Suppressor macrophage treated with lipopolysaccharide for 4 hours (primary cell): ENCODE measurements at regions not wholly inside any gene's neighbourhood (a gene's known extent, or its start where the extent isn't known, plus 50 kb on each side); places are given as distances from the start of the nearest gene placed in this dataset.

ENCODE experiments used
- DNase-seq: peaks from one replicate; pipeline ENCODE4 v3.0.0-alpha.2; 2020

DNA sequence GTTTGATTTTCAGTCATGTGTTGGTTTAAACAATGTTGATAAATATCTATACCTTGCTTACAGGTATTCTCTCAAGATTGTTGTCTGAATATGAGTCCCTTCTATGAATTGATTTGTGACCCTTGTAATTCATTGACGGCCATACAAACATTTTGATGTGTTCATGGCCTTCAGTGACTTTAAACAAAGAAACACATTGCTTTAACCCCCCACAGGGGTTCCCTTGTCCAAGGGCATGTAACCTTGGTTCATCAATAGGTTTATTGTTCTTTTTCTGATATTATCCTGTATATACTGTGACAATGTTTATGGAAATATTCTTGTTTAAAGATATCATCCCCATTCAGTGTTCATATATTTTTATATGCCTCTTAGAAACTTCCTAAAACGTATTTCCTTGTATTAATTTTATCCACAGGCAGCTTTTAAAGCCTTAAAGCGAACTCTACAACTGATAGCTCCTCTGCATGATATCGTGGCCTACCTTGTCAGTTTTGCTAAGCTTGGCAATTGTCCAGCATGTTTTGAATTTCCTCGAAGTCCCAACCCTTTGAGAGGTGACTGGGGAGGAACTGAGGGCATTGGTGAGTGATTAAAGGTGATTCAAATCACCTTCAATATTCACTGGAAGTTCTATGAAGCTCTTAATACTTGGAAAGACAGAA lies 87.0 kb downstream of the CD164 start:
- DNase-seq, result no peak

DNA sequence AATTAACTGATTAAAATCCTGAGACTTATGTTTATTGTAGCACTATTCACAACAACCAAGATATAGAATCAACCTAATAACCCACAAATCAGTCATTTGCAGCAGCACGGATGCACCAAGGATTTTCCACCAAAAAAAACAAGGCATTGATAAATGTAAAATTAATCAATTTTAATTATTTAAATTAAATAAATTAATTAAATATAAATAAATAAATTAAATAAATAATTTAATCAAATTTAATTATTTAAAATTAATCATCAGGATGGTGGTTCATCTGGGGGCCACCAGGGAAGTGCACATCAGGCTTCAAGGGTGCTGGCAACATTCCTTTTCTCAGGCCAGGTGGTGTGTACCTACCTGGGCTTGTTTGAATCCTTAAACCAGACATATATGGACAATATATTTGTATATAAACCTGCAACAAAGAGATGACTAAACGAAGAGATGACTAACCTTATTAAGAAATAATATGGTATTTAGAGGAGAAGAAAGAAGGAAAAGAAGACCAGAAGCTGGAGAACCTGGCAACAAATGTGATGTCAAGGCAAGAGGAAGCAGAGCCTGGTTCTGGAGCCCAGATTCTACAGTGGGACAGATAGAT lies 89.2 kb downstream of the CD164 start:
- DNase-seq, result no peak

DNA sequence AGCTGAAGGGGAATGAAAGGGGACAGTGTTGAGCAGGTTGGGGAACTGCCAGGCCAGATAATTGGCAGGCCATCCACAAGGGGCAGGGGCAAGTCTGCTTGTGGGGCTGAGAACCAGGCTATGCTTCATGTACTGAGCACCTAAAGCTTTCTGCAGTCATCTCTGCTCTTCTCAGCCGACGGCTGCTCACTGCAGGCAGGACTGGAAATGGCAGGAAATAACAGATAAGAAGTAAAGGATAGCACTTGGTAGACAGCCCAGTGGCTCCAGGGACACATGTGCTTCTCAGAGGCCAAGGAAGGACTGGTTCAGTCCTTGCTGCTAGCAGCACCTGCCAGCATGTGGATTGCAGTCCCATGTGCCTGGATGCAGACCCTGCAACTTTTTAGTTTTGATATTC lies 89.8 kb downstream of the CD164 start:
- DNase-seq, result no peak

DNA sequence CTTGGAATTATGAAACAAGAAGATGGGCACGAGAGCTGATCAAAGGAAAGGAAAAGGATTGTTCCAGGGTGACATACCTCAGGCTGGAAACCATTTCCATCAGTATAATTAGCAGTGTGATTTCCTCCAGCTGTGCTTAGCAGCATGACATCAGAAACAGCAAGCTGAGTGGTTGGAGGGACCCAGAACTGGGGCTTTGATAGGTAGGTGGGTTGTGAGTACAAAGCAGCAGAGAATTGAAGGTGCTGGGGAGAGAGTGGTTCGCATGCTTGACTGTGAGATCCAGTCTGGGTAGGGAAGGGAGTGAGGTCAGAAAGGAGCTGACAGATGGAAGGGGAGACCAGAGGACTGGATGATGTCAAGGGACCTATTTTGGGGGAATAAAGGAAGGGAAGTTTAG lies 90.4 kb downstream of the CD164 start:
- DNase-seq, result no peak

DNA sequence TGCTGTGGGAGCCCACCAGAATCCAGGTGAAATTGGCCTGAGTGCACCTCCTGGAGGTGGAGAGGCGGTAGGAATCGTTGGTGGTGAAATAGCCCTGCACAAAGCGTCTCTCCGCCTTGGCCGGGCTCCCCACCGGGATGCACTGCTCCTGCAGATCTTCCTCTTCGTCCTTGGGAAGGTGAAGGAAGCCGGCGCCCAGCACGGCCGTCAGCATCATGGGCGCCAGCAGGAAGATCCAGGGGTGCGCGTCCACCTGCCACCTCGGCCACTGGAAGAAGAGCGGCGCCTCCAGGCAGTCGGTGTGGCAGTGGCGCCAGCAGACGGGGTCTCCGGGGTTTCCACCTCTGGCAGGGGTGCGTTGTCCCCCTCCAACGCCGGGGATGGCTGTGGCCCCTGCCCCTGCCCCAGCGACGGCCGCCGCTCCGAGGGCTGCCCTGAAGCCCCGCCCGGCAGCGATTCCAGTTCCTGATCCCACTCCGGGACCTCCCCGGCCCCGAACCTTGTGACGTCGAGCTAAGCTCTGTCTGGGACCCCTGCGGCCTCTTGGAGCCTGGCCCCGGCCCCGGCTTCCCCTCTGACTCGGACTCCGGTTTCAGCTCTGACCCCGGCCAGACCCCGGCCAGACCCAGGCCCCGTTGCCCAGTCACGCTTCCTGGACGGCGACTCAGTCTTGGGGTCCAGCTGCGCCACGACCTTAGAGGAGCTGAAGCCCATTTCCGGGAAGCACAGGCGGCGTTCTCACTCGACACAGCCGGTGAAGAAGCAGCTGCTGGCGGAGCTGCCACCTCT lies 91.9 kb downstream of the CD164 start:
- DNase-seq, result no peak

DNA sequence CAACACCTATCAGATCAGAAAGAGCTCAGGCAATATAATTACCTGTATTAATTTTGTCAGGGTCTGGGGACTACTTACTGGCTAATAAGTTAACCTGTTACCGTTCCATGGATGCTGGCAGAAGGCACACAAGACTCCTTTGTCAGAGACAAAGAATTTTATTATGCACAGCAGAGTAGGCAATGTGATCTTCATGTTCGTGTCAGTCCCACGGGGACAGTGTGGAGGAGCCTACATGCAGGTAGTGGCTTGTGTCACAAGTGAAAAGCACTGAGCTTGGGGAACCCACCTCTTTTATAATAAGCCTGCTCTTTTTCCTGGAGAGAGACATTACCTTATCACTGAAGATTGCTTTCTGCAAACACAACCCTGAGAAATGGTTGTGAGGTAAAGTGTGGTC lies 96.9 kb downstream of the CD164 start:
- no peak for DNase-seq

DNA sequence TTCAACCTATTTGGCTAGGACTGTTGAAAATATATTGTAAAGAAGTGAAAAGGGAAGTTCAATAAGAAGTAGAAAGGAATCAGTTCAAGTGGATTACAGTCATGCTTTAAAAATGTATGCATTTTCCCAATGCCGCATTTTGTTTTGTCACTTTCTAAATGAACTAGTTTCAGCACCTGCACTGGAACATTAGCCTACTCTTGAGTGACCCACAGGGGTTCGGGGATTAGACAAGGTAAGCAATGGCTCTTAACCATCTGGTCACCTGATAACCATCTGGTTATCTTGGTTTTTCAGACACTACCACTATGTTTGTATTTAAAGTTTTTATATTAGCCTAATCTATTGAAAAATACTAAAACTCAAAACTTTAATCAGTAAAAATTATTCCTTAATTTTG lies 97.6 kb downstream of the CD164 start:
- no peak for DNase-seq

DNA sequence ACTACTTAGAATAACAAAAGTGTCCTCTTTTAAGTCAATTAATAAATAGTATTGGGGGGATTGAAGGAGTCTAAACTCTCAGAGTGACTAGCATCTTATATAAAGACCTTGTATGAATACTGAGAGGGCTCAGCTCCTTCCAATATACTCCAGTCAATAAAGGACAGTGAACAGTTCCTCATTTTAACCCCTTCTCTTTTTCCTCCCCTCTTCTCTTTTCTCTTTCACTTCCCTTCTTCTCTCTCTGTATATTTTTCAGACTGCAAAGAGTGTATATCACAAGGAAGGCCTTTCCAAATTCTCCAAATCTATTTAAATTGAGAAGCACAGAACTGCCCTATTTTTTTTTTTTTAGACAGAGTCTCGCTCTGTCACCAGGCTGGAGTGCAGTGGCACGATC lies 99.5 kb downstream of the CD164 start:
- DNase-seq, result peak; percentile 46

DNA sequence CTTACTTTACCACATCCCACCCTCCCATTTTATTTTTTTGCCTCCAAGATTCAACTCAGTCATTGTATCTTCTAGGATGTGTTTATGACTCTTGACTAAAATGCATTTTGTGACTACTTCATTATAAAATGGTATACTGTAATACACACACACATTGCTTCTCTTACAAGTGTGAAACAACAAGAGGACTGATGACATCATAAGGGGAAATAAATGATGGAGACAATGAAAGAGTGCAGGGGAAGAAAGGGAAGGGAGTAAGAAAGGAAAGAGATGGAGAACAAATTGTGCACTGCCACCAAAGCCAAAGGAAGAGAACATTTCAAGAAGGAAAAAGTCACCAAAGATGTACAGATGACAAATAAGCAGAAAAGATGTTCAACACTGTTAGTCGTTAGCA lies 102.6 kb downstream of the CD164 start:
- DNase-seq, result no peak

DNA sequence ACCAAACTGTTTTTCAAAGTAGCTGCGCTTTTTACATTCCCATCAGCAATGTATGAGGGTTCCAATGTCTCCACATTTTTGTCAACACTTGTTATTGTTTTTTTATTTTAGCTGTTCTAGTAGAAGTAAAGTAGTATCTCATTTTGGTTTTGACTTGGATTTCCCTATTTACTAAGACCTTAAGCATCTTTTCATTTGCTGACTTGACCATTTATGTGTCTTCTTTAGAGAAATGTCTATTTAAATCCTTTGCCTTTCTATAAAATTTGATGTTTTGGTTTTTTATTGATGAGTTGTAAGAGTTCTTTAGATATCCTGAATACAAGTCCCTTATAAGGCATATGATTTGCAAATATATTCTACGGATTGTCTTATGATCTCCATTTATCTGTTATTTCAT lies 110.6 kb downstream of the CD164 start:
- DNase-seq, result no peak

DNA sequence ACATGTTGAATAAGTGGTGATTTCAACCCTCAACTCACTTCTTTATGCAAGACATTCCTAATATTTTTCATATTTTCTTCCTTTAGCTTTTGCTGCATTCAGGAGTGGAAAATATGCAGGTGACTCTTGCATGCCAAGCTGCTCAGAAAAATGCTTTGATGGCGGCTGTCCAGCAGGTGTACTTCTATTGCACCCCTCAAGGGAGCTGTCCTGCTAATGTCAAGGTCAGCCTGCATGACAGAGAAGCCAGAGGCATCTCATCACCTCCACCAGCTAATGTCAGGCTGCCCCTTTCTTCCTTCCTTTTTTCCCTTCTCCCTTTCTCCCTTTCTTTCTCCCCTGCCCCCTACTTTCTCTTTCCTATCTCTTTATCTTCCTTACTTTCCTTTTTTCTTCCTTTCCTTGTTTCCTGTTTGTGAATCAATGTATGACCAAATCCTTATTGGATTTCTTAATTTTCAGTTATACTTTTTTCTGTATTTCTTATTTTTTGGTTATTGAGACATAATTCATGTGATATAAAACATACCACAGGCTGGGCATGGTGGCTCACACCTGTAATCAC lies 112.2 kb downstream of the CD164 start:
- DNase-seq, result no peak

DNA sequence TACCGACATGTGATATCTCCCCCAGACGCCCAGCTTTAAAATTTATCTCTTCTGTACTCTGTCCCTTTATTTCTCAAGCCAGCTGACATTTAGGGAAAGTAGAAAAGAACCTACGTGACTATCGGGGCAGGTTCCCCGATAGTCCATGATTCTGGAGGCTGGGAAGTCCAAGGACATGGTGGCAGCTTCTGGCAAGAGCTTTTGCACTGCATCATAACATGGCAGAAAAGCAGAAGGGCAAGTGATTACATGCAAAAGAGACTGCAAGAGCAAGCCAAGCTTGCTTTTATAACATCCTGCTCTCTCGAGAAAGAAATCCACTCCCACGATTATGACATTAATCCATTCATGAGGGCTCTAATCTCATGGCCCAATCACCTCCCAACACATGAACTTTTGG lies 113.2 kb downstream of the CD164 start:
- no peak for DNase-seq

DNA sequence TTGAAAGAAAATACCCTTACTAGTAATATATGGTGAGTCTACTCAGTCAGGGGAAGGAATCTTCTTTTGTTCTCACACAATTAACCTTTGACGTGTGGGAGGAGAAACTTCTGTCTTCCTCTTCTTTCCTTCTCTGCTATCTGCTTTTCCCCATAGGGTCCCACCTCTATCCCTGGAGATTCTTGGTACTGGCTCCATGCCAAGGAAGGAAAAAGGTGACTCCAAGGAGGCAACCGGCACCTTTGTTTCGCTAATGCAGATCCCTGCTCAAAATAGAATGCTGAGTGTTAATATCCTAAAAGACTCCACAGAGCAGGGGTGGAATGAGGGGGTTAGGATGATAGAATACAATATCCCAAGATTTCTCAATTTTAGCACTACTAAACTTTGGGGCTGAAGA lies 116.7 kb downstream of the CD164 start:
- no peak for DNase-seq

DNA sequence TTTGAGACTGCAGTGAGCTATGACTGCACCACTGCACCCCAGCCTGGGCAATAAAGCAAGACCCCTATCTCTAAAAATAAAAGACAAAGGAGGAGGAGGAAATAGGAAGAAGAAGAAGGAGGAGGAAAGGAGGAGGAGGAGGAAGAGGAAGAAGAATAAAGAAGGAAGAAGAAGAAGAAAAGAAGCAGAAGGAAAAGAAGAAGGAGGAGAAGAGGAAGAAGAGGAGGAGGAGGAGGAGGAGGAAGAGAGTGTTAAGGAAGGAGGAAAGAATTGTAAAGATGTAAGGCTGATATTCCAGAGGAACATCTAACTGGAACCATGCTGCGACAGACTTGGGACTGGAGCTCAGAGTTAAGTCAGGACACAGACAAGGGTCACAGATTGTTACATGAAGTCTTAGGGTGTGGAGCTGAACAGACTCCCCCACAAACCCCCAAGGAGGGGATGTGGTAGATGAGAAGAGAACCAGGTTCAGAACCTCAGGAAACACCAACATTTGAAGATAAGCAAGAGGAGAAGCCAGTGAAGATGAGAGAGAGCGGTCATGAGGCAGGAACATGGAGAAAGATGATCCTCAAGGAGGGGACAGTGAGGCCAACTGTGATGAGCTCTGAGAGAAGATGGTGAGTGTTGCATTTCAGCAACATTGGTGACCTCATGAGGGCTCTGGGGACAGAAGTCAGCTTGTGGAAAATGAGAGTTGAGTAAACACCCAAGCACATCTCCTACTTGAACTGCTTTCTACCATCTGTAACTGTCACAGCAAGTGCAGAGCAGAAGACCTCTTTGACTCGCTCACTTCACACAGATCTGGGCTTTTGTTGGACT lies 118.2 kb downstream of the CD164 start:
- DNase-seq, result peak; percentile 14

DNA sequence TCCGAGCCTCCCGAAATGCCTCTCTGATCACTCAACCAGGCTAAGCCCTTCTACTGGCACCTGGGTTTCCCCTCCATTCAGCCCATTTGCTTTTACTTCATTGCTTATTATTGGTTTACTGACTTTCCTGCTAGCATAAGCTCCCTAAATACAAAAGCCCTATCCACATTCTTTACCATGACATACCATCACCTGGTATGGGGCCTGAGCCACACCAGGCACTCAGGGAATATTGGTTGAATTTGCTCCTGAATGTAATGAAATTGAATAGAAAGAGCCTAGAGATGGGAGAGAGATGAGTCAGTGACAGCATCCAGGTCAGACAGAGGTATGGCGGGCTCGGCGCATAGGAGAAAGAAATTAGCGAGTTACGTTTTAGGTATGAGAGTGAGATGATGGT lies 120.0 kb downstream of the CD164 start:
- no peak for DNase-seq

DNA sequence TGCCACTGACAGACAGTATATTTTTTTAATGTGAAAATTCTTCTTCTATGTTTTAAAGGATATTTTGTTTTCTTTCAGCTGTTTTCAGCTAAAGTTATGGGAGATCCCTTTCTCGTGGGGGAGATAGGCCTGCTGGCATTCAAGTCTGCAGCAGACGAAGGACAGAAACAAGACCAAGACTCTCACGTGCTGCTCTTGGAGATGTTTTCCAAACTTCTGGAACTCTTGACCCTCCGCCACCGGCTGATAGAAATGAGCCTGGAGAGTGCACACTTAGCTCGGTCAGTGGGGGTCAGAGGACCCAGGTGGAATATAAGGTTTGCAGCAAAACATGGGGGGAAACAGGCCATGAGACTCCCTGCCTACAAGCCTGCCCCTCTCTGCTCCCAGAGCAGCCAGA lies 120.5 kb downstream of the CD164 start:
- no peak for DNase-seq

DNA sequence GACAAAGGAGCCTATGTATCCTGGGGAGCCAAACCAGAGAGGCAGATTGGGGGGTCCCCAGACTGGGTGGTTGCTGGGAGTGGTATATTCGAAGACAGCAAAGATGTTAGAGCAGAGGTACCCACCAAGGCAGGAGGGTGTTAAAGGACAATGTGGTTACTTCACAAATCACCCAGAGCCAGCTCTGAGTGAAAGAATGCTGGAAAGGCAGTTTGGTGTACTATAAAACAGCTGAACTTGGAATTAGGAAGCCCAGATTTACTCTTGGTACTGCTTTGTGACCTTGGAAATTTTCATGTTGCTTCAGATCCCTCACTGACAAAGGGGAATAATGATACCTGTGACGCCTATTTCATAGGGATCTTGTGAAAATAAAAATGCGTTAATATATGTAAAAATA lies 121.6 kb downstream of the CD164 start:
- DNase-seq, result no peak

DNA sequence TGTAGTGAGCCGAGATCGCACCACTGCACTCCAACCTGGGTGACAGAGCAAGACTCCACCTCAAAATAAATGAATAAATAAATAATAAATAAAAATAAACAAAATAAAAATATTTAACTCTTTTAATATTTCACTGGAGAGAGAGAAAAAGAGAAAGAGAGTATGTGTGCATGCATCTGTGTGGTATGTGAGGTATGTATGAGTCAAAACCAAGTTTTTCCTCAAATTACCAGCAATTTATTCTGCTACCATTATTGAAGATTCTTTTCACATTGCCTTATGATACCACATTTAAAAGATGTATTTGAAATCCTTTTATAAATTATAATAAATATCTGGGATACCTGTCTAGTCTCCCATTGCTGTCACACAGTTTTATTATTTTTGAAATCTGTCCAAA lies 122.1 kb downstream of the CD164 start:
- DNase-seq, result no peak

DNA sequence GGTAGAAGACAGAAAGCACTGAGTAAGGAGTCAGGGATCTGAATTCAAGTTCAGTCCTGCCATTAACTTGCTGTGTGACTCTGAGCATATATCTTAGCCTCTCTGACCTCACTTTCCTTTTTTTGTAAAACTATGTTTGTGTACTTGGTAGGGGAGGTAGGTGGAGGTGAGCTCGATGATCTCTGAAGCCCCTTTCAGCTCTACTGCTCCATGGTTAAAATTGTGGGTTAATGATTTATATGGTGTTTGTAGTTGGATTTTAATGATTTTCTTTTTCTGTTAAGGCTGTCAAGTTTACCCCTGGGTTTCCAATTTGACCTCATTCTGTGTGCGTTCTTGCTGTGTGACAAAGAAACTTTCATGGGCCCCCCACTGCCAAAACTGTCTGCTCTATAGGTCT lies 124.1 kb downstream of the CD164 start:
- DNase-seq, result no peak

DNA sequence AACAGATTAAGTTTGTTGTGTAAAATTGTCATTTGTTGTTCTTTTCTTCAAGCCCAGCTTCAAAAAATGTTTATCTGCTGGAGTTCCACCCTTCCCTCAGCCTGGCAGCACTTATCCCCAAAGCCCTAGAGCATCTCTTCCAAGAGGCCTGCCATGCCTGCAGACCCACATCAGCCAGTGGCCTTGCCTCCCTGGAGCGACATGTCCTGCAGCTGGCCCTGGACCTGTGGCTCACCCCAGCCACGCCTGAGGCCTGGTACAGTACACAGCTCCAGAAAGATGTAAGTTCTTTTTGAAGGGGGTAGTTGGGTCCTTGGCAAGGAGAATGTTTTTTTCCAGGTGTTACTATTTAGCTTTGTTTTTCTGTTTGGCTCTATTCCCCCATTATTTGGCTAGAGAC lies 124.8 kb downstream of the CD164 start:
- DNase-seq, result no peak

DNA sequence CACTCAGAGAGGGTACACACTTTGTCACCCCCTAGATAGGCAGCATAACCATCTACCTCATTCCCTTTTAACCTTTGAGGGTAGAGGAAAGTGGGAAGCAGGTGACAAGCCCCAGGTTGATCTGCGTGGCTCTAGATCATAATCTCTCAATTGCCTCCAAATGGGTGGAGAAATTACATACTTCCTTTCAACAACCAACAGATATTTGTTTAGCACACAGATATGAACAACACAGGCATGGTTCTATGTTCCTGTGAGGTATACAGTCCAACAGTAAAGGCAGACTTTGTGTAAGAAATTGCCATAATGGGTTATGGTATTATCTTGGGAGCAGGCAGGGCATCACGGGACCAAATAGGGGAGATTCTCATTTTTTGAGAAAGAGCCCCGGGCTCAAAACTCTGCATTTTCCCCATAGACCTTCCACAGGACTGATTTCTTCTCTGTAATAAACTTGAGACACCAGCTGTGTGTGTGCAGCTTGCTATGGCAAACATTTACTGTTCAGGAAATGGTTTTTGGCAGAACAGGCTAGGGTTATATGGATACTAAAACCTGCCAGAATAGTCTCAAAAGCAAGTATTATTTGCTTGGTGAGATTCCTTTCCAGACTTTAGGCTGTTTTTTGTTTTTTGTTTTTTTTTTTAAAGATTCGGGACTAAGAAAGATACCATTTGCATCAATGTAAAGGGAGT lies 126.2 kb downstream of the CD164 start:
- DNase-seq, result no peak

DNA sequence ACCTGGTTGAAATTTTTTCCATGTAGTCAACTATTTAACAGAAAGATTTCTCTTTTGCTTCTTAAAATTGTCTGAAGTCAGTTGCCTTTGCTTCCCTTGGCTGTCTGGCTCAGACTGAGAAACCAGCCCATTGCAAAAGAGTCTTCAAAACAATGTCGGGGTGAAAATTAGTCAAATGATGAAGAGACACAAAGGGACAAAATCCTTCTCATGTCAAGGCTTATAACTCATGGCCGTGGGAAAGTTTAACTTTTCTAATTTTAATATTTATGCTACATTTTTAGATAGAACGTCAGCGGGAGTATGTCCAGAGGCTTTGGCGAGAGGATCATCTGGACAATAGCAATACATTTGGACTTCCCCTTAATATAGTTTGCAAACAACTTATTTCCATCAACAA lies 127.2 kb downstream of the CD164 start:
- no peak for DNase-seq

DNA sequence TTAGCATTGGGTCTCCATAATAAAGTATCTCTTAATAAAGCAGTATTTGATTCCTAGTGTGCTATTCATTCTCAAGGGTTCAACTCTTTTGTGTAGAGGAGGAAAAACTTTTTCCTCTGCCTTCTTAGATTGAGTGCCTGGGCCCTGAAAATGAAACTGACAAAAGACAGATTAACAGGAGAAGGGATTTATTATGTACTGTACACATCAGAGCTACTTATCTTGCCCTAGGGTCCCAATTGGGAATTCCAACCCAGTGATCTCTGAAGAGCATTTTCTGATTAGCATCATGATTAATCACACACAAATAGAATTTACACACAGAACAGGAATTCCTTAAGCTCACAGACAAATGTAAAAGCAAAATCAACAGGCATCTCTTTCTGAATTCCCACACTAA lies 128.9 kb downstream of the CD164 start:
- DNase-seq, result no peak
